ENCODE measurements at regions not wholly inside any gene's neighbourhood (a gene's known extent, or its start where the extent isn't known, plus 50 kb on each side); places are given as distances from the start of the nearest gene placed in this dataset.

- Histone ChIP-seq H3F3A (ENCODE audit: insufficient read depth, low read length) (no peaks in the 10 kb centered on the region), H3K4me1 (ENCODE audit: insufficient read depth, low read length, severe bottlenecking) (no peaks in the 10 kb centered on the region), H2AFZ (ENCODE audit: low read length) (no peak overlapping the region), H3K4me2 (ENCODE audit: low read length) (no peak overlapping the region), H3K27ac (ENCODE audit: low read depth, low read length, poor library complexity, severe bottlenecking) (no peak overlapping the region), H3K9me3 (ENCODE audit: low read length) (no peaks in the 10 kb centered on the region), H4K20me1 (ENCODE audit: insufficient read depth, low read length) (no peaks in the 10 kb centered on the region), H3K79me2 (ENCODE audit: insufficient read depth, low read length) (no peaks in the 10 kb centered on the region), H3K4me3 (ENCODE audit: low read depth, low read length, poor library complexity, severe bottlenecking) (no peak overlapping the region), H3K27me3 (ENCODE audit: insufficient read depth, low read length) (no peaks in the 10 kb centered on the region), H3K9ac (ENCODE audit: low read length) (no peak overlapping the region), H3K36me3 (ENCODE audit: insufficient read depth, low read length) (no peaks in the 10 kb centered on the region), H3K9me2 (ENCODE audit: low read depth, low read length) (no peaks in the 10 kb centered on the region)
- TF ChIP-seq CTCF (IDR thresholded peaks at IDR 0.05; ENCODE audit: low read length): no peak
- no peak for TF ChIP-seq EZH2 (IDR thresholded peaks at IDR 0.05; ENCODE audit: borderline replicate concordance, low read length)
Measured at GRCh38 chr2:2686222-2686621, 355.1 kb upstream of the MYT1L start.

GRCh38 chr2:2683606-2684224 lies 352.6 kb upstream of the MYT1L start:
- no peaks in the 10 kb centered on the region for H3K79me2 ChIP-seq (ENCODE audit: insufficient read depth, low read length)
- H3K9me2 ChIP-seq (ENCODE audit: low read depth, low read length): no peaks in the 10 kb centered on the region
- no peak overlapping the region for H3K4me2 ChIP-seq (ENCODE audit: low read length)
- no peaks in the 10 kb centered on the region for H3K4me1 ChIP-seq (ENCODE audit: insufficient read depth, low read length, severe bottlenecking)
- no peaks in the 10 kb centered on the region for H3F3A ChIP-seq (ENCODE audit: insufficient read depth, low read length)
- no peaks in the 10 kb centered on the region for H3K36me3 ChIP-seq (ENCODE audit: insufficient read depth, low read length)
- H3K27me3 ChIP-seq (ENCODE audit: insufficient read depth, low read length): peaks cover 4% of the 10 kb centered on the region; the same call in 1 of the 2 replicates
- TF ChIP-seq CTCF (IDR thresholded peaks at IDR 0.05; ENCODE audit: low read length) (no peak), EZH2 (IDR thresholded peaks at IDR 0.05; ENCODE audit: borderline replicate concordance, low read length) (no peak)
- no peak overlapping the region for H3K27ac ChIP-seq (ENCODE audit: low read depth, low read length, poor library complexity, severe bottlenecking)
- no peak overlapping the region for H3K9ac ChIP-seq (ENCODE audit: low read length)
- H3K4me3 ChIP-seq (ENCODE audit: low read depth, low read length, poor library complexity, severe bottlenecking): no peak overlapping the region
- H3K9me3 ChIP-seq (ENCODE audit: low read length): no peaks in the 10 kb centered on the region
- H4K20me1 ChIP-seq (ENCODE audit: insufficient read depth, low read length): no peaks in the 10 kb centered on the region
- H2AFZ ChIP-seq (ENCODE audit: low read length): no peak overlapping the region

GRCh38 chr2:2682700-2683342 lies 351.7 kb upstream of the MYT1L start:
- H3K27ac ChIP-seq (ENCODE audit: low read depth, low read length, poor library complexity, severe bottlenecking): no peak overlapping the region
- H3K4me2 ChIP-seq (ENCODE audit: low read length): no peak overlapping the region
- H4K20me1 ChIP-seq (ENCODE audit: insufficient read depth, low read length): no peaks in the 10 kb centered on the region
- peaks cover 4% of the 10 kb centered on the region; the same call in 1 of the 2 replicates for H3K27me3 ChIP-seq (ENCODE audit: insufficient read depth, low read length)
- H3K4me1 ChIP-seq (ENCODE audit: insufficient read depth, low read length, severe bottlenecking): no peaks in the 10 kb centered on the region
- H2AFZ ChIP-seq (ENCODE audit: low read length): no peak overlapping the region
- H3K9me3 ChIP-seq (ENCODE audit: low read length): no peaks in the 10 kb centered on the region
- no peaks in the 10 kb centered on the region for H3F3A ChIP-seq (ENCODE audit: insufficient read depth, low read length)
- no peak overlapping the region for H3K9ac ChIP-seq (ENCODE audit: low read length)
- no peaks in the 10 kb centered on the region for H3K36me3 ChIP-seq (ENCODE audit: insufficient read depth, low read length)
- H3K79me2 ChIP-seq (ENCODE audit: insufficient read depth, low read length): no peaks in the 10 kb centered on the region
- TF ChIP-seq CTCF (IDR thresholded peaks at IDR 0.05; ENCODE audit: low read length) (no peak), EZH2 (IDR thresholded peaks at IDR 0.05; ENCODE audit: borderline replicate concordance, low read length) (no peak)
- H3K9me2 ChIP-seq (ENCODE audit: low read depth, low read length): no peaks in the 10 kb centered on the region
- no peak overlapping the region for H3K4me3 ChIP-seq (ENCODE audit: low read depth, low read length, poor library complexity, severe bottlenecking)
